ENCODE measurements at regions not wholly inside any gene's neighbourhood (a gene's known extent, or its start where the extent isn't known, plus 50 kb on each side); places are given as distances from the start of the nearest gene placed in this dataset.
A peak's percentile ranks its signal among the peaks of the same experiment; 100 is the strongest.

DNA sequence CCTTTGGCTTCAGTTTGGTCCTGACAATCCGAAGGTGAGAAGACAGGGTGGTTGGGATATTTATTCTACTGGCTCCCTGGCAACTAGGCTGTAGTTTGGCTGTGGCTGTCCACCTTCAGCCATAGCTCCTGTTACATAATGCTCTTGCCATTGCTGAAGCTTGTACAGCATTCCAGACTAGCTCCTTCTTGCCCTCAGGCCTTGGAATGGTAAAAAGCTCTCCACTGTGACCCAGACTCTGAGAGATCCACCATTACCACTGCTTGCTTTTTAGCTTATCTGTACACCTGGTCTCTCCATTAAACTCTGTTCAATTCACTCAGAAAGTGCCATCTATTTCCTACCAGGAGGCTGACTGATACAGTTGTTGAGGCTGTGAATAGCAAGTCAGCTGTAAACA lies 231.8 kb upstream of the MON1B start:
- no peaks in the 10 kb centered on the region for H3K9me3 Mint-ChIP-seq
- no peaks in the 10 kb centered on the region for H3K27me3 Mint-ChIP-seq
- CTCF ChIA-PET = no interaction called here
- H3K4me1 Mint-ChIP-seq = peaks cover 8% of the 10 kb centered on the region
- no peak for ATAC-seq (ENCODE audit: low read depth)
- H3K36me3 Mint-ChIP-seq (ENCODE audit: low read depth) = no peaks in the 10 kb centered on the region
- no peak overlapping the region for H3K4me3 Mint-ChIP-seq
- POLR2A ChIA-PET = no interaction called here
- TF ChIP-seq, protein P1, sequence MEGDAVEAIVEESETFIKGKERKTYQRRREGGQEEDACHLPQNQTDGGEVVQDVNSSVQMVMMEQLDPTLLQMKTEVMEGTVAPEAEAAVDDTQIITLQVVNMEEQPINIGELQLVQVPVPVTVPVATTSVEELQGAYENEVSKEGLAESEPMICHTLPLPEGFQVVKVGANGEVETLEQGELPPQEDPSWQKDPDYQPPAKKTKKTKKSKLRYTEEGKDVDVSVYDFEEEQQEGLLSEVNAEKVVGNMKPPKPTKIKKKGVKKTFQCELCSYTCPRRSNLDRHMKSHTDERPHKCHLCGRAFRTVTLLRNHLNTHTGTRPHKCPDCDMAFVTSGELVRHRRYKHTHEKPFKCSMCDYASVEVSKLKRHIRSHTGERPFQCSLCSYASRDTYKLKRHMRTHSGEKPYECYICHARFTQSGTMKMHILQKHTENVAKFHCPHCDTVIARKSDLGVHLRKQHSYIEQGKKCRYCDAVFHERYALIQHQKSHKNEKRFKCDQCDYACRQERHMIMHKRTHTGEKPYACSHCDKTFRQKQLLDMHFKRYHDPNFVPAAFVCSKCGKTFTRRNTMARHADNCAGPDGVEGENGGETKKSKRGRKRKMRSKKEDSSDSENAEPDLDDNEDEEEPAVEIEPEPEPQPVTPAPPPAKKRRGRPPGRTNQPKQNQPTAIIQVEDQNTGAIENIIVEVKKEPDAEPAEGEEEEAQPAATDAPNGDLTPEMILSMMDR (IDR thresholded peaks at IDR 0.05) = no peak
- intact Hi-C loops (cut with micrococcal nuclease) = no loop called here
- DNase-seq = no peak
- no peak overlapping the region for H3K27ac Mint-ChIP-seq

DNA sequence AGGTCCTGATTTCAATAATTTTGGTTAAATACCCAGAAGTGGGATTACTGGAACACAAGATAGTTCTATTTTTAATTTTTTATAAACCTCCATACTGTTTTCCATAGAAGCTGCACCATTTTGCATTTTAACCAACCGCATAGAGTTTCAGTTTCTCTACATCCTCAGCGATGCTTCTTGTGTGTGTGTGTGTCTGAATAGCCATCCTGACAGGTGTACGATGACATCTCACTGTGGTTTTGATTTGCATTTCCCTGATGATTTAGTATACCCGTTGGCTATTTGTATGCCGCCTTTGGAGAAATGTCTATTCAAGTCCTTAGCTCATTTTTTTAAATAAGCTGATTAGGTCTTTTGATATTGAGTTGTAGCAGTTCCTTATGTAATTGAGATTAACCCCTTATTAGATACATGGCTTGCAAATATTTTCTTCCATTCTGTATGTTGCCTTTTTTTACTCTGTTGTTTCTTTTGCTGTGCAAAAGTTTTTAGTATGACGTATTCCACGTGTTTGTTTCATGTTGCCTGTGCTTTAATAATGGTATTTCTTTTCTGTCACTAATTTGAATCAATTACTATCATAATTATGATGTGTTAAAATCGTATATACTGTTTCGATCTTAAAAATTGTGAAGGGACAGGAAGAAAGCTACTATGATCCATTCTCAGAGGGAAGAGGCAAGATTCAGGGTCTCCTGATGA lies 227.2 kb upstream of the MON1B start:
- CTCF ChIA-PET = no interaction called here
- DNase-seq = no peak
- TF ChIP-seq, protein P1 (IDR thresholded peaks at IDR 0.05) = no peak
- POLR2A ChIA-PET = no interaction called here
- intact Hi-C loops (cut with micrococcal nuclease) = no loop called here
- Mint-ChIP-seq H3K27me3 (no peaks in the 10 kb centered on the region), H3K9me3 (no peaks in the 10 kb centered on the region), H3K4me1 (peaks cover 8% of the 10 kb centered on the region), H3K4me3 (no peak overlapping the region), H3K27ac (no peak overlapping the region), H3K36me3 (ENCODE audit: low read depth) (no peaks in the 10 kb centered on the region)
- peak; percentile 58 for ATAC-seq (ENCODE audit: low read depth)

DNA sequence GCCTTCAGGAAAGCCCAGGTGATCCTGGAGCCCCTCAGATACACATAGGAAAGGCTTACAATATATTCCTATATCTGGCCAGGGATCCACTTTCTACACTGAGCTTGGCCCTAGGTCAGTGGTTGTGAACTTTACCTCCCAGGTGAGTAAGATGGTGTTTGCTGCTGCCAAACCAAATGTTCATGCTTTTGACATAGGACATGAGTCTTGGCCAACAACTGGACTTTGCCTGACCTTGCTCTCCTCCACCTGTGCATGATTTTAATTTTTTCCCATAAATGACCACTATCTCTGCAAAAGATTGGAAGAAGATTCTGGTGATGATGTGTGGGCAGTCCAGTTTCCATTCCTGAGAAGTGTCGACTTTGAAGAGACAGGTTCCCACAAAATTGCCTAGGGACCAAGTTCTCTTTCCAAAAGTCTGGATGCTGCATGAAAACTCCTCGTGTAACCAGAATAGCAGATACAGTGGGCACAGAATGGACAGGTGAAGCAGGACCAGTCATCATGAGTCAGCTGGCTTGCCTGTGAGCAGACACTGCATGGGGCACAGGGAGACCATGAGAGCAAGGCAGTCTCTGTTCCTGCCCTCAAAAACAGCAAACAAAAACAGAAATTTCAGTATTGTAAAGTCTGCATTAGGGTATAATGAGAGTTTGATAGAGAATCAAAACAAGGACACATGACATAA lies 226.4 kb upstream of the MON1B start:
- H3K4me1 Mint-ChIP-seq = peaks cover 8% of the 10 kb centered on the region
- CTCF ChIA-PET = no interaction called here
- no peak overlapping the region for H3K4me3 Mint-ChIP-seq
- TF ChIP-seq, protein P1 (IDR thresholded peaks at IDR 0.05) = no peak
- no peaks in the 10 kb centered on the region for H3K27me3 Mint-ChIP-seq
- no peak overlapping the region for H3K27ac Mint-ChIP-seq
- H3K9me3 Mint-ChIP-seq = no peaks in the 10 kb centered on the region
- no peaks in the 10 kb centered on the region for H3K36me3 Mint-ChIP-seq (ENCODE audit: low read depth)
- ATAC-seq (ENCODE audit: low read depth) (no peak), DNase-seq (no peak)
- POLR2A ChIA-PET = no interaction called here
- intact Hi-C loops (cut with micrococcal nuclease) = no loop called here

DNA sequence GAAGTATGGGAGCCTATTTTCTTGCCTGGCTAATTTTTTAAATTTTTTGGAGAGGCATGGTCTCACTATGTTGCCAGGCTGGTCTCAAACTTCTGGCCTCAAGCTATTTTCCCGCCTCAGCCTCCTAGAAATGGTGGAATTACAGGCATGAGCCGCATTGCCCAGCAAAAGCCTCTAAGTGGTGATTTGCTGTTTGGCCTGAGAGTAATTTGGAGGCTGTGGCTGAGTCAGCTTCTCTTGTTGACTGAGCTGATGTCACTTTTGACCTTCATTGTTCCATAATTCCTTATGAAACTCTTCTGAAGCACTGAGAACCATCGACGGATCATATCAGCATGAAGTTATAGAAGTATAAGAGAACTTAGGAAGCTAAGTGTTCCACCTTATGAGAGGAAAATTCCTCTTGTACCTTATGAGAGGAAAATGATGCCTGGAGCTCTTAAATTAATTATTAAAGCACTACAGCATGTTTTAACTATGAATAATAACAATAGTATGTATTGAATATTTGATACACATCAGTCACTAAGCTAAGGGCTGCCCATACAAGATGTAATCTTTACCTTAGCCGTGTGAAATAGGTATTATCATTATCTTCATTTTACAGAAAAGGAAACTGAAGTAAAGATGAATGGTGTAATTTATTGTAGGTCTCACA lies 220.8 kb upstream of the MON1B start:
- Mint-ChIP-seq H3K27me3 (no peaks in the 10 kb centered on the region), H3K9me3 (no peaks in the 10 kb centered on the region), H3K36me3 (ENCODE audit: low read depth) (no peaks in the 10 kb centered on the region), H3K4me1 (no peaks in the 10 kb centered on the region), H3K27ac (no peak overlapping the region), H3K4me3 (no peak overlapping the region)
- TF ChIP-seq, protein P1 (IDR thresholded peaks at IDR 0.05) = no peak
- DNase-seq (no peak), ATAC-seq (ENCODE audit: low read depth) (no peak)
- intact Hi-C loops (cut with micrococcal nuclease) = no loop called here
- ChIA-PET POLR2A (no interaction called here), CTCF (no interaction called here)

DNA sequence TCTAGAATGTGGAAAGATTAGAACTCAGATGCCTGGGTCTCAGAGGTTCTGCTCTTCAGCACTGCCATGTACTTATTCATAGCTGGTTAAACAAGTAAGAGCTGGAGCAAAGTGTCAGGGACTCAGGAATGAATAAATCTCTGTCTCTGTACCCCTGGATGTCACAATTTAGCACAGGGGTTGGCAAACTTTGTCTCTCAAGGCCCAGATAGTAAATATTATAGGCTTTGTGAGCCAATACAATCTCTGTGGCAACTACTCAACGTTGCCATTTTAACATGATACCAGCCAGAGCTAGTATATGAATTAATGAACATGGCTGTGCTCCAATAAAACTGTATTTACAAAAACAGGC lies 220.3 kb upstream of the MON1B start:
- no peaks in the 10 kb centered on the region for H3K36me3 Mint-ChIP-seq (ENCODE audit: low read depth)
- H3K4me3 Mint-ChIP-seq = no peak overlapping the region
- ATAC-seq (ENCODE audit: low read depth) (no peak), DNase-seq (no peak)
- POLR2A ChIA-PET = no interaction called here
- CTCF ChIA-PET = no interaction called here
- no peak overlapping the region for H3K27ac Mint-ChIP-seq
- H3K4me1 Mint-ChIP-seq = no peaks in the 10 kb centered on the region
- intact Hi-C loops (cut with micrococcal nuclease) = no loop called here
- TF ChIP-seq, protein P1 (IDR thresholded peaks at IDR 0.05) = no peak
- H3K9me3 Mint-ChIP-seq = no peaks in the 10 kb centered on the region
- H3K27me3 Mint-ChIP-seq = no peaks in the 10 kb centered on the region

Measured in activated B cell treated with CpG ODN at 0.5 μM for 24 hours (primary cell).